Lower leg skin (tissue), 3 donors: ENCODE measurements at regions not wholly inside any gene's neighbourhood (a gene's known extent, or its start where the extent isn't known, plus 50 kb on each side); places are given as distances from the start of the nearest gene placed in this dataset.

ENCODE experiments used
- POLR2A ChIP-seq, 2 donors: fragments of 450-650 bp; IDR thresholded peaks; one replicate each; pipeline ENCODE4 v1.6.1; 2016 to 2017; ENCODE audit warnings: antibody characterized with exemption in 2 of 2, mild to moderate bottlenecking in 1 of 2, moderate library complexity in 1 of 2
- TF ChIP-seq, protein P1 (sequence below), 3 donors: fragments of 450-650 bp; IDR thresholded peaks; one replicate each; pipeline ENCODE4 v1.5.1; 2016; ENCODE audit warnings: antibody characterized with exemption in 3 of 3, mild to moderate bottlenecking in 3 of 3, moderate library complexity in 2 of 3

DNA sequence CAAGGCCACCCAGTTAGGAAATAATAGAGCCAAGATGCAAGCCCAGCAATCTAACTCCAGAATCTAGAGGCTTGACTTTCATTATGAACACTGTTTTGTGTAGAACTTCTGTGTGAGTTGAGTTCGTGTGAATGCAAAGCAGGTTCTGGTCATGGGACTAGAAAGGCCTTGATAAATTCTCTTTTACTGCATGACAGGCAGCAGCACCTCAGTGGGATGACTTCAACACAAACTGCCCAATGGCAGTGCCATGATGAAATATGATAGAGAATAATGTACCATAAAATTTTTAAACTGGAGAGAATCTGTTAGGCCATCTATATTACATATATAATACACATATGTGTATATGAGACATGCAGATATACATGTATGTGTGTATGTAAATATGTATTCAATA is 214.5 kb downstream of the KLF5 start:
- TF ChIP-seq, protein P1, sequence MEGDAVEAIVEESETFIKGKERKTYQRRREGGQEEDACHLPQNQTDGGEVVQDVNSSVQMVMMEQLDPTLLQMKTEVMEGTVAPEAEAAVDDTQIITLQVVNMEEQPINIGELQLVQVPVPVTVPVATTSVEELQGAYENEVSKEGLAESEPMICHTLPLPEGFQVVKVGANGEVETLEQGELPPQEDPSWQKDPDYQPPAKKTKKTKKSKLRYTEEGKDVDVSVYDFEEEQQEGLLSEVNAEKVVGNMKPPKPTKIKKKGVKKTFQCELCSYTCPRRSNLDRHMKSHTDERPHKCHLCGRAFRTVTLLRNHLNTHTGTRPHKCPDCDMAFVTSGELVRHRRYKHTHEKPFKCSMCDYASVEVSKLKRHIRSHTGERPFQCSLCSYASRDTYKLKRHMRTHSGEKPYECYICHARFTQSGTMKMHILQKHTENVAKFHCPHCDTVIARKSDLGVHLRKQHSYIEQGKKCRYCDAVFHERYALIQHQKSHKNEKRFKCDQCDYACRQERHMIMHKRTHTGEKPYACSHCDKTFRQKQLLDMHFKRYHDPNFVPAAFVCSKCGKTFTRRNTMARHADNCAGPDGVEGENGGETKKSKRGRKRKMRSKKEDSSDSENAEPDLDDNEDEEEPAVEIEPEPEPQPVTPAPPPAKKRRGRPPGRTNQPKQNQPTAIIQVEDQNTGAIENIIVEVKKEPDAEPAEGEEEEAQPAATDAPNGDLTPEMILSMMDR (IDR thresholded peaks at IDR 0.05), result no peak
- TF ChIP-seq POLR2A (IDR thresholded peaks at IDR 0.05), result no peak
